BLaER1 (cell line): ENCODE measurements at regions not wholly inside any gene's neighbourhood (a gene's known extent, or its start where the extent isn't known, plus 50 kb on each side); places are given as distances from the start of the nearest gene placed in this dataset.
"Not testable (repeated sequence)": the region's sequence is repeated elsewhere in the genome, so short reads cannot be mapped to it uniquely, and the experiment has no call there.

Experiments used
- H3K27ac ChIP-seq: shearing (Covaris generic); formaldehyde crosslinking; 2 replicates; pipeline ENCODE4 v1.8.1; 2022
- H3K27me3 ChIP-seq: shearing (Covaris generic); formaldehyde crosslinking; 2 replicates; pipeline ENCODE4 v1.8.1; 2022
- H3K36me3 ChIP-seq: shearing (Covaris generic); formaldehyde crosslinking; 2 replicates; pipeline ENCODE4 v1.8.1; 2022
- H3K4me1 ChIP-seq: shearing (Covaris generic); formaldehyde crosslinking; 2 replicates; pipeline ENCODE4 v1.8.1; 2022
- H3K4me2 ChIP-seq: shearing (Covaris generic); formaldehyde crosslinking; 2 replicates; pipeline ENCODE4 v1.8.1; 2022
- H3K4me3 ChIP-seq: shearing (Covaris generic); formaldehyde crosslinking; 2 replicates; pipeline ENCODE4 v1.8.1; 2022
- H3K9ac ChIP-seq: shearing (Covaris generic); formaldehyde crosslinking; 2 replicates; pipeline ENCODE4 v1.8.1; 2022
- H3K9me3 ChIP-seq: shearing (Covaris generic); formaldehyde crosslinking; 2 replicates; pipeline ENCODE4 v1.8.1; 2022
- H4K20me1 ChIP-seq: shearing (Covaris generic); formaldehyde crosslinking; 2 replicates; pipeline ENCODE4 v1.8.1; 2022
- Cebpa-rat ChIP-seq: shearing (Covaris generic); IDR thresholded peaks from 2 replicates; pipeline ENCODE4 v1.8.1; 2022

GRCh38 chr9:7636309-7636708 lies 163.3 kb downstream of the DMAC1 start:
- Histone ChIP-seq H3K27ac (no peak overlapping the region), H3K9me3 (no peaks in the 10 kb centered on the region), H3K4me1 (no peaks in the 10 kb centered on the region), H3K27me3 (no peaks in the 10 kb centered on the region), H4K20me1 (no peaks in the 10 kb centered on the region), H3K36me3 (no peaks in the 10 kb centered on the region), H3K9ac (no peak overlapping the region), H3K4me3 (no peak overlapping the region), H3K4me2 (no peak overlapping the region)
- no peak for TF ChIP-seq Cebpa-rat

- H4K20me1 ChIP-seq, H3K27me3 ChIP-seq, H3K27ac ChIP-seq, H3K36me3 ChIP-seq, H3K9me3 ChIP-seq, H3K9ac ChIP-seq: not testable (repeated sequence)
- peaks cover 11% of the 10 kb centered on the region for H3K4me1 ChIP-seq
- 0 out of 2 replicates have a peak overlapping the region, but pooled peaks have one; percentile 28 for H3K4me3 ChIP-seq
- H3K4me2 ChIP-seq: peak overlapping the region; percentile 55
Observed at GRCh38 chr9:7626571-7627029, 173.0 kb downstream of the DMAC1 start.

GRCh38 chr9:7622481-7622880 lies 177.1 kb downstream of the DMAC1 start:
- Histone ChIP-seq H3K9me3 (no peaks in the 10 kb centered on the region), H3K4me1 (peaks cover 11% of the 10 kb centered on the region), H3K4me3 (no peak overlapping the region), H3K36me3 (no peaks in the 10 kb centered on the region), H3K27ac (no peak overlapping the region), H4K20me1 (no peaks in the 10 kb centered on the region), H3K4me2 (no peak overlapping the region), H3K9ac (no peak overlapping the region), H3K27me3 (no peaks in the 10 kb centered on the region)
- no peak for TF ChIP-seq Cebpa-rat

- no peak overlapping the region for H3K9ac ChIP-seq
Observed at GRCh38 chr9:7615344-7615743, 184.2 kb downstream of the DMAC1 start.

GRCh38 chr9:7613931-7614330 lies 185.6 kb downstream of the DMAC1 start:
- Histone ChIP-seq H3K4me2 (no peak overlapping the region), H3K27ac (no peak overlapping the region)

More at GRCh38 chr9:7615344-7615743, 184.2 kb downstream of the DMAC1 start:
- no peak overlapping the region for H3K4me2 ChIP-seq
- H3K4me1 ChIP-seq: no peaks in the 10 kb centered on the region
- no peaks in the 10 kb centered on the region for H3K27me3 ChIP-seq
- H3K4me3 ChIP-seq: no peak overlapping the region
- H3K27ac ChIP-seq: no peak overlapping the region
- H3K9me3 ChIP-seq: no peaks in the 10 kb centered on the region
- H4K20me1 ChIP-seq: no peaks in the 10 kb centered on the region
- no peaks in the 10 kb centered on the region for H3K36me3 ChIP-seq
- TF ChIP-seq Cebpa-rat: no peak

GRCh38 chr9:7608261-7608660 lies 191.3 kb downstream of the DMAC1 start:
- no peak for TF ChIP-seq Cebpa-rat

More at GRCh38 chr9:7613931-7614330, 185.6 kb downstream of the DMAC1 start:
- no peak for TF ChIP-seq Cebpa-rat
- no peaks in the 10 kb centered on the region for H3K27me3 ChIP-seq
- no peak overlapping the region for H3K9ac ChIP-seq
- H3K4me3 ChIP-seq: no peak overlapping the region
- no peaks in the 10 kb centered on the region for H3K9me3 ChIP-seq
- H3K4me1 ChIP-seq: no peaks in the 10 kb centered on the region
- no peaks in the 10 kb centered on the region for H3K36me3 ChIP-seq
- H4K20me1 ChIP-seq: no peaks in the 10 kb centered on the region

GRCh38 chr9:7607421-7607820 lies 192.2 kb downstream of the DMAC1 start:
- Histone ChIP-seq H3K9ac (no peak overlapping the region), H3K4me1 (no peaks in the 10 kb centered on the region), H3K9me3 (no peaks in the 10 kb centered on the region)

More at GRCh38 chr9:7608261-7608660, 191.3 kb downstream of the DMAC1 start:
- Histone ChIP-seq H3K4me1 (no peaks in the 10 kb centered on the region), H3K4me2 (no peak overlapping the region), H3K9me3 (no peaks in the 10 kb centered on the region), H3K27ac (no peak overlapping the region), H3K9ac (no peak overlapping the region), H3K27me3 (no peaks in the 10 kb centered on the region), H4K20me1 (no peaks in the 10 kb centered on the region), H3K4me3 (no peak overlapping the region), H3K36me3 (no peaks in the 10 kb centered on the region)

GRCh38 chr9:7606591-7606990 lies 193.0 kb downstream of the DMAC1 start:
- Histone ChIP-seq H3K36me3 (no peaks in the 10 kb centered on the region), H3K27ac (no peak overlapping the region), H4K20me1 (no peaks in the 10 kb centered on the region), H3K9me3 (no peaks in the 10 kb centered on the region), H3K27me3 (no peaks in the 10 kb centered on the region), H3K4me1 (no peaks in the 10 kb centered on the region), H3K4me3 (no peak overlapping the region), H3K9ac (no peak overlapping the region), H3K4me2 (no peak overlapping the region)
- no peak for TF ChIP-seq Cebpa-rat

More at GRCh38 chr9:7607421-7607820, 192.2 kb downstream of the DMAC1 start:
- Histone ChIP-seq H3K27ac (no peak overlapping the region), H3K4me3 (no peak overlapping the region), H3K27me3 (no peaks in the 10 kb centered on the region), H3K4me2 (no peak overlapping the region), H4K20me1 (no peaks in the 10 kb centered on the region), H3K36me3 (no peaks in the 10 kb centered on the region)
- no peak for TF ChIP-seq Cebpa-rat

GRCh38 chr9:7601739-7602138 lies 197.8 kb downstream of the DMAC1 start:
- Histone ChIP-seq H3K27ac (no peak overlapping the region), H3K4me1 (no peaks in the 10 kb centered on the region), H3K9me3 (no peaks in the 10 kb centered on the region), H3K4me3 (no peak overlapping the region), H3K27me3 (no peaks in the 10 kb centered on the region), H3K36me3 (no peaks in the 10 kb centered on the region), H3K9ac (no peak overlapping the region), H3K4me2 (no peak overlapping the region), H4K20me1 (no peaks in the 10 kb centered on the region)
- TF ChIP-seq Cebpa-rat: no peak

GRCh38 chr9:7597716-7598115 lies 201.9 kb downstream of the DMAC1 start:
- TF ChIP-seq Cebpa-rat: no peak
- Histone ChIP-seq H3K27me3 (no peaks in the 10 kb centered on the region), H4K20me1 (no peaks in the 10 kb centered on the region), H3K4me1 (no peaks in the 10 kb centered on the region), H3K4me3 (no peak overlapping the region), H3K4me2 (no peak overlapping the region), H3K9me3 (no peaks in the 10 kb centered on the region), H3K9ac (no peak overlapping the region), H3K27ac (no peak overlapping the region), H3K36me3 (no peaks in the 10 kb centered on the region)
